Sigmoid colon (tissue), 6 donors: ENCODE measurements at regions not wholly inside any gene's neighbourhood (a gene's known extent, or its start where the extent isn't known, plus 50 kb on each side); places are given as distances from the start of the nearest gene placed in this dataset.

Source experiments
- DNase-seq: peaks from one replicate; pipeline ENCODE4 v3.0.0-alpha.2; 2019
- H3K27ac ChIP-seq, 4 donors: fragments of 200-600 bp; sonication (generic); one replicate each; pipeline ENCODE4 v1.5.1; 2016 to 2019; ENCODE audit warnings: mild to moderate bottlenecking in 1 of 4
- H3K27me3 ChIP-seq, 3 donors: fragments of 200-600 bp; sonication (generic); one replicate each; pipeline ENCODE4 v1.5.1; 2019; ENCODE audit warnings: mild to moderate bottlenecking in 1 of 3
- H3K36me3 ChIP-seq, 4 donors: fragments of 200-600 bp; sonication (generic); one replicate each; pipeline ENCODE4 v1.5.1; 2016 to 2019
- H3K4me1 ChIP-seq, 4 donors: fragments of 200-600 bp; sonication (generic); one replicate each; pipeline ENCODE4 v1.5.1; 2017 to 2019
- H3K4me3 ChIP-seq, 4 donors: fragments of 200-600 bp; sonication (generic); one replicate each; pipeline ENCODE4 v1.5.1; 2017 to 2019; ENCODE audit warnings: mild to moderate bottlenecking in 2 of 4, moderate library complexity in 1 of 4
- H3K9me3 ChIP-seq, 4 donors: fragments of 200-600 bp in 3 of 4; sonication (generic) in 3 of 4; one replicate each; pipeline versions ENCODE4 v1.5.1 to v1.6.1; 2013 to 2019
- EP300 ChIP-seq, 4 donors: sonication (generic); formaldehyde crosslinking; IDR thresholded peaks; one replicate each; pipeline ENCODE4 v1.6.1; 2017; ENCODE audit warnings: antibody characterized with exemption in 4 of 4
- POLR2A ChIP-seq, 2 donors: fragments of 450-650 bp; IDR thresholded peaks; one replicate each; pipeline ENCODE4 v1.6.1; 2016; ENCODE audit warnings: antibody characterized with exemption in 2 of 2, mild to moderate bottlenecking in 2 of 2, moderate library complexity in 2 of 2
- POLR2AphosphoS5 ChIP-seq, 4 donors: sonication (generic); formaldehyde crosslinking; IDR thresholded peaks; one replicate each; pipeline ENCODE4 v1.6.1; 2017; ENCODE audit warnings: antibody characterized with exemption in 4 of 4
- WGBS, 2 donors: extraction: QIAGEN DNeasy Blood & Tissue Kit; methylation state at CpG; one replicate each; pipeline ENCODE4 v1.1.7; 2013; 5-methylcytosine and 5-hydroxymethylcytosine counted together
- intact Hi-C: fragments of 100-400 bp; cut with DNase I; formaldehyde crosslinking; loops from one replicate; pipeline ENCODE4 v1.15.1; 2023
- TF ChIP-seq, protein P1 (sequence below), 4 experiments: fragments of 450-650 bp in 3 of 4; fragments of 200-600 bp in 1 of 4; IDR thresholded peaks; one replicate each; pipeline ENCODE4 v1.5.1; 2016 to 2019; ENCODE audit warnings: antibody characterized with exemption in 4 of 4, mild to moderate bottlenecking in 3 of 4, moderate library complexity in 2 of 4
- donor health status: healthy with polysubstance abuse.
- donor health status: healthy.

DNA sequence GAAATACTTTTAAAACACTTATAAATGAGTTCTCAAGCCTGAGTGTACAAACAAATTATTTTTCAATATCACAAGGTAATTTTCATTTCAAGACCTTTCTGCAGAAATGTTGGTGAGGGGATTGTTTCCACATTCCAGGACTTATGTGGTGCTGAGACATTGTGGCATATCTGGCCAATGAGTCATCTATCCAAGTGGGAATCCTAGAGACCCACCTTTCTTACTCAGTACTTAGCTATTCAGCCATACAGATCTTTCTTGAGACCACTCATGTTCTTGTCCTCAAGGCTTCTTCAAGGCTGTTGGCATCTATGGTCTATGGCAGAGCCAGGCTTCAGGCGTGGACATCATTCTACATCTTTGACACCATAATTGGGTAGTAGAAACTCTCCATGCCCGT, 225.4 kb downstream of the DKK1 start:
- no peak overlapping the region for H3K4me3 ChIP-seq
- no peak overlapping the region for H3K27ac ChIP-seq
- no peak for DNase-seq
- TF ChIP-seq POLR2A (IDR thresholded peaks at IDR 0.05) (no peak), EP300 (IDR thresholded peaks at IDR 0.05) (no peak), POLR2AphosphoS5 (IDR thresholded peaks at IDR 0.05) (no peak)
- TF ChIP-seq, protein P1, sequence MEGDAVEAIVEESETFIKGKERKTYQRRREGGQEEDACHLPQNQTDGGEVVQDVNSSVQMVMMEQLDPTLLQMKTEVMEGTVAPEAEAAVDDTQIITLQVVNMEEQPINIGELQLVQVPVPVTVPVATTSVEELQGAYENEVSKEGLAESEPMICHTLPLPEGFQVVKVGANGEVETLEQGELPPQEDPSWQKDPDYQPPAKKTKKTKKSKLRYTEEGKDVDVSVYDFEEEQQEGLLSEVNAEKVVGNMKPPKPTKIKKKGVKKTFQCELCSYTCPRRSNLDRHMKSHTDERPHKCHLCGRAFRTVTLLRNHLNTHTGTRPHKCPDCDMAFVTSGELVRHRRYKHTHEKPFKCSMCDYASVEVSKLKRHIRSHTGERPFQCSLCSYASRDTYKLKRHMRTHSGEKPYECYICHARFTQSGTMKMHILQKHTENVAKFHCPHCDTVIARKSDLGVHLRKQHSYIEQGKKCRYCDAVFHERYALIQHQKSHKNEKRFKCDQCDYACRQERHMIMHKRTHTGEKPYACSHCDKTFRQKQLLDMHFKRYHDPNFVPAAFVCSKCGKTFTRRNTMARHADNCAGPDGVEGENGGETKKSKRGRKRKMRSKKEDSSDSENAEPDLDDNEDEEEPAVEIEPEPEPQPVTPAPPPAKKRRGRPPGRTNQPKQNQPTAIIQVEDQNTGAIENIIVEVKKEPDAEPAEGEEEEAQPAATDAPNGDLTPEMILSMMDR (IDR thresholded peaks at IDR 0.05) = no peak
- H3K27me3 ChIP-seq = no peaks in the 10 kb centered on the region
- intact Hi-C loops = no loop called here
- 75 to 80% methylated on average over 2 of the region's 2 CpGs for WGBS, 2 donors
- H3K9me3 ChIP-seq = no peaks in the 10 kb centered on the region
- no peaks in the 10 kb centered on the region for H3K36me3 ChIP-seq
- no peaks in the 10 kb centered on the region for H3K4me1 ChIP-seq

DNA sequence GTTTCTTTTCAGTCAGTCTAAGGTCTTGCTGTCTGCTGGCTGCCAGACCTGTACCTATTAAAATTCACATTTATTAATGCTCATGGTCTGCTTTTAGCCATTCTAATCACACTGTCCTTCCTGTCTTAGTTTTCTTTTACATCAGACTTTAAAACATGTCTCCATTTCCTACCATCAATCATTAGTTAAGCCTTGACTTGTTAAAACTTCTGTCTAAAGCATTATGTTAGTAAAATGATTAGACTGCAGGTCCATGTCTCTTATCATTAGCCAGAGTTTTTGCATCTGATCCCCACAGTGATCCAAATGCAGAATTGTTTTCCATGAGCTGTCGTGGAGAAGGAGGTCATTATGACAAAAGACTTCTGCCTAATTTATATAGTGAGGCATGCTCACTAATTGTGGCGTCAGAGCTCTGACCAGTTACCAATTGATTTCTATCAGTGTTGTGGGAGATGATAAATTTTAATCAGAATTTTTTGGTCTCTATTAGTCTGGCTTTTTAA, 226.5 kb downstream of the DKK1 start:
- 64 to 70% methylated on average over 2 of the region's 2 CpGs for WGBS, 2 donors
- Histone ChIP-seq H3K27me3 (no peaks in the 10 kb centered on the region), H3K9me3 (no peaks in the 10 kb centered on the region), H3K36me3 (no peaks in the 10 kb centered on the region), H3K4me3 (no peak overlapping the region), H3K27ac (no peak overlapping the region), H3K4me1 (no peaks in the 10 kb centered on the region)
- no peak for DNase-seq
- no peak for TF ChIP-seq EP300 (IDR thresholded peaks at IDR 0.05)
- TF ChIP-seq, protein P1 (IDR thresholded peaks at IDR 0.05) = no peak
- no peak for TF ChIP-seq POLR2A (IDR thresholded peaks at IDR 0.05)
- no peak for TF ChIP-seq POLR2AphosphoS5 (IDR thresholded peaks at IDR 0.05)
- intact Hi-C loops = no loop called here

DNA sequence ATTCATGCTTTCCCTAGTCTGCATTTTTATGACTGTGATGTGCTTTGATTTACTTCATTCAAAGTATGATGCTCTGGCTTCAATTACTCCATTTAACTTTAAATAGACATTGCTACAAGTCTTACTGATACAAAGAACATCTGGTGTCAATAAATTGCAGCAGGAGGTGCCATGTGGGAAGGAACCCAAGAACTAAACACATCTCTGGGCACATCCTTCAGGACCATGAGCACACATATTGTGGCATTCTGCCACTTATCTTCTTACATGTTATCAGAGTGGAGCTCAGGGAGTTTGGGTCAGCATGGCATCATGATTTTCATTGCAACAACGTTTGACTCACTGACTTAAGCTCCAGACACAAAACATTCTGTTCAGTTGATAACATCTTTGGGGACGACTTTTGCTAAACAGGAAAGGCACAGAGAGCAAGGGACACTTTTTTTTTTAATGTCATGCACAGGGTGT, 227.0 kb downstream of the DKK1 start:
- TF ChIP-seq POLR2A (IDR thresholded peaks at IDR 0.05) = no peak
- no peak for TF ChIP-seq EP300 (IDR thresholded peaks at IDR 0.05)
- TF ChIP-seq, protein P1 (IDR thresholded peaks at IDR 0.05) = no peak
- no peak for TF ChIP-seq POLR2AphosphoS5 (IDR thresholded peaks at IDR 0.05)
- no peak overlapping the region for H3K4me3 ChIP-seq
- H3K4me1 ChIP-seq = no peaks in the 10 kb centered on the region
- H3K36me3 ChIP-seq = no peaks in the 10 kb centered on the region
- 12 to 33% methylated on average over 2 of the region's 2 CpGs for WGBS, 2 donors
- intact Hi-C loops = no loop called here
- no peaks in the 10 kb centered on the region for H3K9me3 ChIP-seq
- no peaks in the 10 kb centered on the region for H3K27me3 ChIP-seq
- DNase-seq = no peak
- H3K27ac ChIP-seq = no peak overlapping the region

DNA sequence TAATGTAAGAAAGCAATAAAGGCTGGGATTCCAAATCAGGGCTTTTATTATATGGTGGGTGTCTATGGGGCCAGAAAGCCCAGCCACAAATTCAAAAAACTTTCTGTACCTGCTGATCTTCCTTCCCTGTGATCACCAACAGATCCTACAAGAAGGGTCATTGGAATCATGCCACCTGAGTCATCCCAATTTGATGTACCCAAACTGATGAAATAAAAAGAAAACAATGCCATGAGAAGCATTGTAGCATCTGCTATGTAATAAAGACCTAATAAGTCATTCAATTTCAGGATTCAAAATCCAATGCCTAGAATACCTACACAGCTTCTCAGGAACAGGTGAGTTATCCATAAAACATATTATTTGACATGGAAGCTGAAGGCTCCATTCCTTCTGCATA, 228.8 kb downstream of the DKK1 start:
- intact Hi-C loops = no loop called here
- Histone ChIP-seq H3K27me3 (no peaks in the 10 kb centered on the region), H3K27ac (no peak overlapping the region), H3K4me3 (no peak overlapping the region), H3K36me3 (no peaks in the 10 kb centered on the region), H3K9me3 (no peaks in the 10 kb centered on the region), H3K4me1 (no peaks in the 10 kb centered on the region)
- no peak for TF ChIP-seq EP300 (IDR thresholded peaks at IDR 0.05)
- TF ChIP-seq, protein P1 (IDR thresholded peaks at IDR 0.05) = no peak
- TF ChIP-seq POLR2A (IDR thresholded peaks at IDR 0.05) = no peak
- no peak for TF ChIP-seq POLR2AphosphoS5 (IDR thresholded peaks at IDR 0.05)
- no peak for DNase-seq

DNA sequence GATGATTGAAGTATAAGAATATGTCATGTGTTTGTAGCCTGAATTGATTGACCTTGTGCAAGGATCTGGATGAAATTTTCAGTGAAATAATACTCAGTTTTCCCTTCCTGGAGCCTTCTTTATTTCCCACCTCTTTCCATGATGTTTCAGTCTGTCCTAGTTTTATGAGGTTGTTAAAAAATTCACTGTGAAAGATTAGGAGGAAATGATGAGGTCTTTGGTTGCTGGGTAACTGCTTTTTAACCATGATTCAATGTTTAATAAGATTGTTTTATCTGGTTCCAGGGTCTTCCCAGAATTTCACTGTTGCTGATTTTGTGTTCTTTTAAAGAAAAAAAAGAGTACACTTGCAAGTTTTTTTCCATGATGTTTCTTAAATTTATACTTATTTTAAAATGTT, 221.5 kb downstream of the MBL2 start:
- H3K27ac ChIP-seq = no peak overlapping the region
- intact Hi-C loops = no loop called here
- no peaks in the 10 kb centered on the region for H3K27me3 ChIP-seq
- no peak for TF ChIP-seq EP300 (IDR thresholded peaks at IDR 0.05)
- TF ChIP-seq POLR2AphosphoS5 (IDR thresholded peaks at IDR 0.05) = no peak
- TF ChIP-seq, protein P1 (IDR thresholded peaks at IDR 0.05) = no peak
- TF ChIP-seq POLR2A (IDR thresholded peaks at IDR 0.05) = no peak
- H3K4me1 ChIP-seq = no peaks in the 10 kb centered on the region
- H3K36me3 ChIP-seq = no peaks in the 10 kb centered on the region
- no peak overlapping the region for H3K4me3 ChIP-seq
- DNase-seq = no peak
- no peaks in the 10 kb centered on the region for H3K9me3 ChIP-seq
